HepG2 (cell line): ENCODE measurements at regions not wholly inside any gene's neighbourhood (a gene's known extent, or its start where the extent isn't known, plus 50 kb on each side); places are given as distances from the start of the nearest gene placed in this dataset.

Experiments used
- ATAC-seq: fragments of 200-7000 bp; cut with Tn5 transposase; 3 replicates; pipeline ENCODE4 v1.9.1; 2020; ENCODE audit warnings: mild to moderate bottlenecking, moderate library complexity
- BruUV-seq: library from RNA; stranded (reverse); fragments of 400-500 nt; replicated peaks from 2 replicates; lab custom pipeline; 2021; lab: Mats Ljungman, UMichigan
- CTCF ChIA-PET: fragments of 300-600 bp; formaldehyde crosslinking; extraction: SDS; loops from one replicate; lab custom pipeline; 2021; ENCODE audit warnings: low total read pairs, inconsistent platforms, low intra/inter-chr PET ratio; lab: Yijun Ruan, JAX
- POLR2A ChIA-PET: fragments of 350-600 bp; sonication (Branson Sonifier 250); formaldehyde crosslinking; loops from one replicate; lab custom pipeline; 2020; ENCODE audit warnings: antibody characterized with exemption, inconsistent platforms; lab: Yijun Ruan, JAX
- DNase-seq: peaks from one replicate; pipeline ENCODE4 v3.0.0-alpha.2; 2015; ENCODE audit warnings: low spot score
- FAIRE-seq: peaks from 3 replicates; lab custom pipeline; 2011; peaks lifted over from hg19 to GRCh38; lab: Jason Lieb, UNC
- H2AFZ ChIP-seq: one replicate; pipeline ENCODE4 v1.6.1; 2011; ENCODE audit warnings: low read length, inconsistent platforms
- H3K27ac ChIP-seq: fragments of 300-600 bp; 3 replicates; pipeline ENCODE4 v1.8.0; 2011; ENCODE audit warnings: mixed run types, mild to moderate bottlenecking, mixed read lengths, low read length, inconsistent platforms; ENCODE audit not compliant: insufficient read depth; ENCODE audit errors: extremely low read length
- H3K27me3 ChIP-seq, 2 experiments: fragments of 200-600 bp in 1 of 2; 2 replicates in 1 of 2; 3 replicates in 1 of 2; pipeline versions ENCODE4 v1.6.0 to v1.8.0; 2011; ENCODE audit warnings: low read length in 2 of 2, mild to moderate bottlenecking in 2 of 2, moderate library complexity in 2 of 2, inconsistent platforms in 1 of 2; ENCODE audit not compliant: insufficient read depth in 2 of 2, control insufficient read depth in 1 of 2
- H3K36me3 ChIP-seq, 2 experiments: fragments of 200-600 bp in 1 of 2; replicated peaks in 1 of 2; 2 replicates in 1 of 2; 3 replicates in 1 of 2; pipeline versions ENCODE4 v1.5.1 to v1.8.0; 2011; ENCODE audit warnings: low read length in 2 of 2, inconsistent platforms in 1 of 2; ENCODE audit not compliant: insufficient read depth in 2 of 2, control insufficient read depth in 1 of 2
- H3K4me1 ChIP-seq: 2 replicates; pipeline ENCODE4 v1.5.1; 2012; ENCODE audit warnings: low read length, inconsistent platforms; ENCODE audit not compliant: insufficient read depth
- H3K4me2 ChIP-seq: 2 replicates; pipeline ENCODE4 v1.6.0; 2011; ENCODE audit warnings: low read depth, low read length, inconsistent platforms
- H3K4me3 ChIP-seq, 3 experiments: fragments of 200-600 bp in 1 of 3; sonication (generic), shearing (Covaris generic) in 1 of 3; replicated peaks in 1 of 3; 2 replicates each; pipeline ENCODE4 v1.5.1; 2011 to 2016; ENCODE audit warnings: low read length in 3 of 3, inconsistent platforms in 2 of 3, low read depth in 2 of 3, mild to moderate bottlenecking in 2 of 3, control low read depth in 1 of 3, mixed read lengths in 1 of 3; ENCODE audit not compliant: insufficient read depth in 1 of 3
- H3K79me2 ChIP-seq: one replicate; pipeline ENCODE4 v1.6.1; 2011; ENCODE audit warnings: low read length, inconsistent platforms; ENCODE audit not compliant: insufficient read depth
- H3K9ac ChIP-seq: 2 replicates; pipeline ENCODE4 v1.6.0; 2011; ENCODE audit warnings: mild to moderate bottlenecking, low read depth, low read length, inconsistent platforms; ENCODE audit not compliant: insufficient read depth
- H3K9me3 ChIP-seq: 2 replicates; pipeline ENCODE4 v1.5.1; 2012; ENCODE audit warnings: mild to moderate bottlenecking, low read length
- H4K20me1 ChIP-seq: 2 replicates; pipeline ENCODE4 v1.6.0; 2011; ENCODE audit warnings: inconsistent platforms, mild to moderate bottlenecking, low read length, moderate library complexity; ENCODE audit not compliant: insufficient read depth
- ATM ChIP-seq: fragments of 450-650 bp; IDR thresholded peaks from 2 replicates; pipeline ENCODE4 v1.7.1; 2017; ENCODE audit warnings: mild to moderate bottlenecking, borderline replicate concordance
- ESRRA ChIP-seq: sonication (generic); formaldehyde crosslinking; IDR thresholded peaks from 2 replicates; pipeline ENCODE4 v1.5.1; 2020; ENCODE audit warnings: mild to moderate bottlenecking, low read depth, missing genetic modification reagents
- FOSL2 ChIP-seq: sonication (generic); formaldehyde crosslinking; IDR thresholded peaks from 2 replicates; pipeline ENCODE4 v1.4.0; 2020; ENCODE audit warnings: missing genetic modification reagents
- GABPA ChIP-seq, 2 experiments: IDR thresholded peaks; 2 replicates each; pipeline ENCODE4 v1.6.1; 2011 to 2016; ENCODE audit warnings: low read depth in 2 of 2, low read length in 1 of 2, missing biosample characterization in 1 of 2, missing genetic modification characterization in 1 of 2
- KDM5A ChIP-seq: fragments of 200-600 bp; sonication (generic); IDR thresholded peaks from 2 replicates; pipeline ENCODE4 v1.7.0; 2018; ENCODE audit warnings: antibody characterized with exemption, mild to moderate bottlenecking, low read length, borderline replicate concordance
- MEF2D ChIP-seq: sonication (generic); formaldehyde crosslinking; IDR thresholded peaks from 2 replicates; pipeline ENCODE4 v1.5.1; 2020; ENCODE audit warnings: mild to moderate bottlenecking, missing genetic modification reagents
- NFKB2 ChIP-seq: sonication (generic); formaldehyde crosslinking; IDR thresholded peaks from 2 replicates; pipeline ENCODE4 v1.4.0; 2020; ENCODE audit warnings: missing genetic modification reagents, borderline replicate concordance
- PCBP2 ChIP-seq: fragments of 200-400 bp; formaldehyde crosslinking; optimal IDR thresholded peaks from 2 replicates; pipeline ENCODE3; 2018; ENCODE audit warnings: low read length, low read depth; ENCODE audit not compliant: poor library complexity, severe bottlenecking
- RFXAP ChIP-seq: sonication (generic); formaldehyde crosslinking; IDR thresholded peaks from 2 replicates; pipeline ENCODE4 v1.4.0; 2020; ENCODE audit warnings: missing genetic modification reagents, borderline replicate concordance
- WIZ ChIP-seq: sonication (generic); formaldehyde crosslinking; IDR thresholded peaks from 2 replicates; pipeline ENCODE4 v1.5.1; 2020; ENCODE audit warnings: mild to moderate bottlenecking, missing genetic modification reagents
- ZBTB3 ChIP-seq: sonication (generic); formaldehyde crosslinking; IDR thresholded peaks from 2 replicates; pipeline ENCODE4 v1.4.0; 2020; ENCODE audit warnings: low read depth, mild to moderate bottlenecking, moderate library complexity, missing genetic modification reagents, borderline replicate concordance
- WGBS: methylation state at CpG from one replicate; pipeline ENCODE4 v1.1.6; 2017; ENCODE audit warnings: low lambda C conversion rate; 5-methylcytosine and 5-hydroxymethylcytosine counted together
- in situ Hi-C: cut with HindIII; loops from 2 replicates; pipeline ENCODE4 v1.10.0; 2017; ENCODE audit warnings: low pct_unique_long_range_greater_than_20kb; ENCODE audit not compliant: extremely low pct_ligation_motif_present
- intact Hi-C: fragments of 100-400 bp; cut with micrococcal nuclease; formaldehyde crosslinking; loops from one replicate; pipeline ENCODE4 v1.10.0; 2022; ENCODE audit not compliant: unreplicated experiment
- TF ChIP-seq, protein P1 (sequence below): IDR thresholded peaks from 2 replicates; pipeline ENCODE4 v1.6.1; 2016; ENCODE audit warnings: missing genetic modification reagents, missing compliant biosample characterization
- TF ChIP-seq, protein P2 (sequence below): sonication (generic); formaldehyde crosslinking; IDR thresholded peaks from 2 replicates; pipeline ENCODE4 v1.4.0; 2020; ENCODE audit warnings: missing genetic modification reagents
- TF ChIP-seq, protein P3 (sequence below): sonication (generic); formaldehyde crosslinking; IDR thresholded peaks from 2 replicates; pipeline ENCODE4 v1.5.0; 2020; ENCODE audit warnings: missing genetic modification reagents
- TF ChIP-seq, protein P4 (sequence below): sonication (generic); formaldehyde crosslinking; IDR thresholded peaks from 2 replicates; pipeline ENCODE4 v1.4.0; 2020; ENCODE audit warnings: missing genetic modification reagents

DNA sequence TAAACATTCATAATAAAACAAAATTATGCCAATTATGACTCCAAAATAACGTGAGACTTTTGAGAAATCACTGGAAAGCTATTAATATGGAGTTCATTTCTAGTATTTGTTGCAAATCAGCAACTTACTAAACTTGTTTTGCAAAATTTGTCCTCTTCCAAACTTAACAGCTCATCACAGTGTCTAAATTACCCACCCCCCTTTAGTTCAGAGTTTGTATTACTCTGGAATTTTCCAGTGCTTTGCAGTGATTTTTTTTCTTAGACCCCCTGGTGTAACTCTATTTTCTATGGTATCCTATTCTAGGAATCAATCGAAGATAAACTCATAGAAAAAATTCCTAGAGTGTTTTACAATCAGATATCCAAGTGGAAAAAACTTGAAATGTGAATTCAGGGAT, 72.4 kb upstream of the CACHD1 start:
- Histone ChIP-seq H3K9me3 (no peaks in the 10 kb centered on the region), H3K4me2 (no peak overlapping the region), H3K4me1 (no peaks in the 10 kb centered on the region), H3K27ac (no peak overlapping the region), H3K9ac (no peak overlapping the region), H3K79me2 (no peaks in the 10 kb centered on the region), H3K4me3 (no peak overlapping the region), H4K20me1 (no peaks in the 10 kb centered on the region), H3K27me3 (no peaks in the 10 kb centered on the region), H3K36me3 (no peaks in the 10 kb centered on the region), H2AFZ (no peak overlapping the region)
- ChIA-PET CTCF (no interaction called here), POLR2A (no interaction called here)
- no TSS peak for BruUV-seq
- in situ Hi-C loops (no loop called here), intact Hi-C loops (no loop called here)
- DNase-seq, result no peak
- no peak for ATAC-seq
- WGBS, result 0% methylated on average over 2 of the region's 2 CpGs
- FAIRE-seq, result no peak
- TF ChIP-seq FOSL2 (CRISPR knock-in tag), result no peak

DNA sequence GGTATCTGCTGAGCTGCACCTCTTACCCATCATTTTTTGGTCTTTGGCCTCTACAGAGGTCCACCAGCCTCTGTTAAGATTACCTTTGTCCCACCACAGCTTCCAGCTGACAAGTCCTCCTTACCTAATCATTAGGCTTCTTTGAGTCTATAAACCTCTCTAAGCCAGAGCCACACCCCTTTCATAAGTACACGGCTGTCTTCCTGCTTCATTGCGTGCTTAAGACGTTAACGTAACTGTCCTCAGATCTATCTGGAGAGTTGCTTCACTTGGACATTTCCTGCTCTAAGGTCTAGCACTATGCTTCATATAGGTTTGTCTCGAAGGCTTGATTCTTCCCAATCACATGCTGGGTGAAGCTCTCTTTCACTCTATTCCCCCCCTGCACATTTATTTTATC, 71.0 kb upstream of the CACHD1 start:
- POLR2A ChIA-PET, result no interaction called here
- Histone ChIP-seq H3K9me3 (no peaks in the 10 kb centered on the region), H3K27me3 (no peaks in the 10 kb centered on the region), H3K36me3 (no peaks in the 10 kb centered on the region), H3K4me3 (no peak overlapping the region), H2AFZ (no peak overlapping the region), H3K4me1 (no peaks in the 10 kb centered on the region), H4K20me1 (no peaks in the 10 kb centered on the region), H3K79me2 (no peaks in the 10 kb centered on the region), H3K4me2 (no peak overlapping the region), H3K27ac (no peak overlapping the region), H3K9ac (no peak overlapping the region)
- no peak for FAIRE-seq
- intact Hi-C loops (no loop called here), in situ Hi-C loops (no loop called here)
- CTCF ChIA-PET, result no interaction called here
- BruUV-seq, result no TSS peak
- DNase-seq, result no peak
- no peak for ATAC-seq
- 61% methylated on average over 5 of the region's 5 CpGs for WGBS
- TF ChIP-seq WIZ (CRISPR knock-in tag) (no peak), KDM5A (no peak), RFXAP (CRISPR knock-in tag) (no peak), ATM (no peak), PCBP2 (no peak), NFKB2 (CRISPR knock-in tag) (no peak), MEF2D (CRISPR knock-in tag) (no peak), GABPA (IDR thresholded peaks at IDR 0.05; ENCODE audit: low read depth, low read length) (no peak), GABPA (CRISPR knock-in tag; IDR thresholded peaks at IDR 0.05; ENCODE audit: low read depth) (no peak), ESRRA (no peak), ZBTB3 (CRISPR knock-in tag) (no peak)
- TF ChIP-seq, protein P1, sequence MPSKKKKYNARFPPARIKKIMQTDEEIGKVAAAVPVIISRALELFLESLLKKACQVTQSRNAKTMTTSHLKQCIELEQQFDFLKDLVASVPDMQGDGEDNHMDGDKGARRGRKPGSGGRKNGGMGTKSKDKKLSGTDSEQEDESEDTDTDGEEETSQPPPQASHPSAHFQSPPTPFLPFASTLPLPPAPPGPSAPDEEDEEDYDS, result no peak
- TF ChIP-seq, protein P2, sequence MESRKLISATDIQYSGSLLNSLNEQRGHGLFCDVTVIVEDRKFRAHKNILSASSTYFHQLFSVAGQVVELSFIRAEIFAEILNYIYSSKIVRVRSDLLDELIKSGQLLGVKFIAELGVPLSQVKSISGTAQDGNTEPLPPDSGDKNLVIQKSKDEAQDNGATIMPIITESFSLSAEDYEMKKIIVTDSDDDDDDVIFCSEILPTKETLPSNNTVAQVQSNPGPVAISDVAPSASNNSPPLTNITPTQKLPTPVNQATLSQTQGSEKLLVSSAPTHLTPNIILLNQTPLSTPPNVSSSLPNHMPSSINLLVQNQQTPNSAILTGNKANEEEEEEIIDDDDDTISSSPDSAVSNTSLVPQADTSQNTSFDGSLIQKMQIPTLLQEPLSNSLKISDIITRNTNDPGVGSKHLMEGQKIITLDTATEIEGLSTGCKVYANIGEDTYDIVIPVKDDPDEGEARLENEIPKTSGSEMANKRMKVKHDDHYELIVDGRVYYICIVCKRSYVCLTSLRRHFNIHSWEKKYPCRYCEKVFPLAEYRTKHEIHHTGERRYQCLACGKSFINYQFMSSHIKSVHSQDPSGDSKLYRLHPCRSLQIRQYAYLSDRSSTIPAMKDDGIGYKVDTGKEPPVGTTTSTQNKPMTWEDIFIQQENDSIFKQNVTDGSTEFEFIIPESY (CRISPR knock-in tag), result no peak
- TF ChIP-seq, protein P3, sequence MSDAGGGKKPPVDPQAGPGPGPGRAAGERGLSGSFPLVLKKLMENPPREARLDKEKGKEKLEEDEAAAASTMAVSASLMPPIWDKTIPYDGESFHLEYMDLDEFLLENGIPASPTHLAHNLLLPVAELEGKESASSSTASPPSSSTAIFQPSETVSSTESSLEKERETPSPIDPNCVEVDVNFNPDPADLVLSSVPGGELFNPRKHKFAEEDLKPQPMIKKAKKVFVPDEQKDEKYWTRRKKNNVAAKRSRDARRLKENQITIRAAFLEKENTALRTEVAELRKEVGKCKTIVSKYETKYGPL, result no peak
- TF ChIP-seq, protein P4, sequence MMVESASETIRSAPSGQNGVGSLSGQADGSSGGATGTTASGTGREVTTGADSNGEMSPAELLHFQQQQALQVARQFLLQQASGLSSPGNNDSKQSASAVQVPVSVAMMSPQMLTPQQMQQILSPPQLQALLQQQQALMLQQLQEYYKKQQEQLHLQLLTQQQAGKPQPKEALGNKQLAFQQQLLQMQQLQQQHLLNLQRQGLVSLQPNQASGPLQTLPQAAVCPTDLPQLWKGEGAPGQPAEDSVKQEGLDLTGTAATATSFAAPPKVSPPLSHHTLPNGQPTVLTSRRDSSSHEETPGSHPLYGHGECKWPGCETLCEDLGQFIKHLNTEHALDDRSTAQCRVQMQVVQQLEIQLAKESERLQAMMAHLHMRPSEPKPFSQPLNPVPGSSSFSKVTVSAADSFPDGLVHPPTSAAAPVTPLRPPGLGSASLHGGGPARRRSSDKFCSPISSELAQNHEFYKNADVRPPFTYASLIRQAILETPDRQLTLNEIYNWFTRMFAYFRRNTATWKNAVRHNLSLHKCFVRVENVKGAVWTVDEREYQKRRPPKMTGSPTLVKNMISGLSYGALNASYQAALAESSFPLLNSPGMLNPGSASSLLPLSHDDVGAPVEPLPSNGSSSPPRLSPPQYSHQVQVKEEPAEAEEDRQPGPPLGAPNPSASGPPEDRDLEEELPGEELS (CRISPR knock-in tag), result no peak
